HG03457 (cell line): ENCODE measurements at regions not wholly inside any gene's neighbourhood (a gene's known extent, or its start where the extent isn't known, plus 50 kb on each side); places are given as distances from the start of the nearest gene placed in this dataset.
"Not testable (repeated sequence)": the region's sequence is repeated elsewhere in the genome, so short reads cannot be mapped to it uniquely, and the experiment has no call there.

Source experiments
- ATAC-seq: cut with Tn5 transposase; IDR thresholded peaks from one replicate; pipeline ENCODE4 v1.9.1; 2021; ENCODE audit warnings: moderate number of reproducible peaks; ENCODE audit not compliant: unreplicated experiment

DNA sequence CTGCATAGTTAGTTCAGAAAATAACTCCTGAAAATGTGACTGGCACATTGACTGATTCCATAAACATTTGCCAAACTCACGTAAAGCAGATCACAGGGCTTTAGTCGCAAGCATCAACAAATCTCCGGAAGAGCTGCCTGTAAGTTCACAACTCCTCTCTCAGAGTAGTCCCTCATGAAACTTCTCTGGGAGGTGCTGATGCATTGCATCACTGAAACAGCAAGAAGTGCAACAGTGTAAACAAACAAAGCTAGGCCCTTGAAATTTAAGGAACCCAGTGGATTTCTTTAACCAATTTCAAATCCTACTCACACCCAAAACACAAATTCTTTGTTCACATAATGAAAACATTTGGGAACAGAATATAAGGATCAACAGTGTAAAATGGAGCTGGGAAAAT, 1691.7 kb upstream of the FLRT2 start:
- no peak for ATAC-seq

DNA sequence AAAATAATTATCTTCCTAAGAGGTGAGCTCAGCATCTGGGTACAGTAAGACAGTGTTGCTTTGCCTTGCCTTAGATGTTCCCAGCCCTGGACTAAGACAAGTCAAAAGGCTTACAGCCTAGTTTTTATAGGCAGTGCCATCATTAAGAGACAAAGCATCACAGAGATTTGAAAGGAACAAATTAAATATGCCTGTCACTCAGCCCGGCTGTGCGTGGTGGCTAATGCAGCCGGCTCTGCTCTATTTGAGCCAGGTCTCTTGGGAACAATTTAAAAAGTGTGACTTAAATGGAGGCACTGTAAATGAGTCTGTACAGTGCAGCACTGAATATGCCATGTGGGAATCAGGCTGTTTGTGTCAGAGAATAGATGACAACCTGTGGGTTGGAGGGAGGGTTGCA, 1687.4 kb upstream of the FLRT2 start:
- ATAC-seq, result no peak

- ATAC-seq, result no peak
Measured at GRCh38 chr14:83847102-83847501, 1682.8 kb upstream of the FLRT2 start.

- no peak for ATAC-seq
Measured at GRCh38 chr14:83850092-83850491, 1679.9 kb upstream of the FLRT2 start.

DNA sequence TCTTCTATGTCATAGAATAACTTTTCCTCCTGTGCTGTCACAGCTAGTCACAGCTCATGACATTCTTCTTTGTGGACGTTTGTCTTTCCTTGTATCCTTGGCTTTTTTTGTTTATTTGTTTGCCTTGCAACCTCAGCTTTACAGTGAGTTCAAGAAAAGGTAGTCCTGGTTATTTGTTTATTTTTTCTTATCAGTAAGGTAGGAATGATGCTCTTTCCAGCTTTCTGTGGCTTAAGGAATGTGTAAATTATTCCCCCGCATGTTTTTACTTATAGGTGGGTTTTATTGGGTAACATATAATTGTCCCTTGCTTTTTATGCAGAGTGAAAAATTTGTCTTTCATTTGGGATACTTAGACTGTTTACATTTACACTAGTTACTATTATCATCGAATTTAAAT, 1673.6 kb upstream of the FLRT2 start:
- ATAC-seq, result no peak

- ATAC-seq, result no peak
Measured at GRCh38 chr14:83860631-83861155, 1669.3 kb upstream of the FLRT2 start.

GRCh38 chr14:83863042-83863774, 1666.7 kb upstream of the FLRT2 start:
- no peak for ATAC-seq

GRCh38 chr14:83864106-83864505, 1665.8 kb upstream of the FLRT2 start:
- no peak for ATAC-seq

DNA sequence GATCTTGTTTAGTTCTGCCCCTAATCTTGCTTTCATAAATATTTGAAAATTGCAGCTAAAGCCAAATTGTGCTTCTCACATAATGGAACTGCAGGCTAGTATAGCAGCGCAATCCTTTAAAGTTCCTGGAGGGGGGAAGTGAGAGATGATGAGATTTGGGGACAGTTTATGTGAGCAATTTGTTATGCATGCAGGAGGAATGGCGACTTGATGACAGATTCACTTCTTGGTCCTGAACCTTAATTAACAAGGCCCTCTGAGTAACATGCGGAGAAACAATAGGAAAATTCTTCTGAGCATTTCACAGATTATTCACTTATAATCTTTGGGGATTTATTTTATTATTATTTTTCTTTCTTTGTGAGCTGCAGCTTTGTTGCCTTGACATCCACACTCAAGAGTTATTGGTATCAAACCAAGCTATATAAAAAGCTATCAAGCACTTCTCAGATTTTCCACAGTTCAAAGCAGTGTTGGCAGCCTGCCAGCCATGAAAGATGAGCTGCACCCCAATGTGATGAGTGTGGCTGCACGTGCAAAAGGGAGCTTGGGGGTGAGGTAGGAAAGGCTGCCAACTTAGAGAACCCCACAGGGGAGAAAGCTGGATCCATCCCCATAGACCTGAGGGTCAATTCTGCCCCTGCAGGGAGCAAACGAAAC, 1662.2 kb upstream of the FLRT2 start:
- no peak for ATAC-seq

DNA sequence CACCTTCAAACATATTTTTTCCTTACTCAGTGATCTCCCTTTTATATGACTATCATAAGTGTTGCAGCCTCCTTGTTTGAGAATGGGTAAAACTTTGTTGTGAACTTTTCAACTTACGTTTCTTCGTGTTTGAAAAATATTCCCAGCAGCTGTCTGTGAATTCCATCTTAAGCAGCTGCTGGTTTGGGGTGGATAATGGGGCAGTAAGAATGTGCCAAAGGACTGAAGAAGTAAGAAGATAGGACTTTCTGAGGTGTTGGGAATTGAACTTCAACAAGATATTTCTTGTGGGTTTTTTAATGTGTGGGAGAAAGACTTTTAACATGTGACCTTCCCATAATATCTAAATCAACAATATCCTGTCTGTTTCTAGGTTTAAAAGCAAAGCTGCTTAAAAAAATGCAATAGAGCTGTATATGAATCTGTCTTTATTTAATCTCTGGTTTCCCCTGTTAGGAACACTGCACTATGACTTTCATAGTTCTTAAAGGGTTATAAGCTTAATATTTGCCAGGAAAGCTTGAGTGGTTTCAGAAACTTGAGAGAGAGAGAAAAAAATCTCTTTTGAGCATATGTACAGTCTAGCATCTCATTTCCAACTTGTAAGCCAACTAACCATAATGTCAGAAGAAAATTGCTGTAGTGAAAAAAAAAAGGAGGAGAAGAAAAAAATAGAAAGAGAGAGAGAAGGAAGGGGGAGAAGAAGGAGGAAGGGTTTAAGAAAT, 1659.2 kb upstream of the FLRT2 start:
- ATAC-seq, result no peak

GRCh38 chr14:83873669-83874068, 1656.3 kb upstream of the FLRT2 start:
- ATAC-seq, result no peak

- no peak for ATAC-seq
Measured at GRCh38 chr14:83874662-83875061, 1655.3 kb upstream of the FLRT2 start.

DNA sequence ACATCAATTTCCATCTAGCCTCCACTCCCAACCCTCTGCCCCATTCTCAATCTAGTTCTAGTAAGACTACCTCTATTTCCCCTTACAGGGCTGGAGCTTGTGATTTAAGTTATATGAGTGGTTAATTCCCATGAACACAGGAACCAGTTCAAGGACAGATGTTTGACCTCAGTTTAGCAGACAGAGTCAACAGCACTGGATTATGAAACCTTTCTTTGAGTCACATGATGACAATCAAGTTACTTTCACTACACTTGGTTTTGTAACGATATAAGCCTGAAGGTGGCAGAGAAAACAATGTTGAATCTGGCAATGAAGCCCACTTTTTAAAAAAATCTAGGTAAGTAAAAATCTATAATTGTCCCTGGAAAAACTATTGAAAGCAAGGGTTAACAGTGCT, 1646.2 kb upstream of the FLRT2 start:
- no peak for ATAC-seq

DNA sequence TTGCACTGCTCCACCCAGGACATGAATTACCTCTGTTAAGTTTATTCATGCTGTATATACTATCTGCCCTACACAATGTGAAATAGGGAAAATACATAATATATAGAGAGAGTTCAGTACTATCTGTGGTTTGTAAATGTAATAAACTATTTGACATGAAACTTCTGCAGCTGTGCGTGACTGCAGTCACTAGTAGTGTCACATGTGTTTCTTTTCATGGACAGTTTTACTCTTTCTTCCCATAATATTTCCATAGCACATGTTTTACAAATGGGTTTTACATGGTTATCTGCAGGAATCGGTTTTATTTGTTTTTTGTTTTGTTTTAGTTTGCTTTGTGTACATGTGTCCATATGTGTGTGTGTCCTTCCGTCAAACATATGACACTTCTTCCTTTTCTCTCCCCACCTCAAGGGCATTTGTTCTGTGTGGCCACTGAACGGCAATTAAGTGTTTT, 1644.1 kb upstream of the FLRT2 start:
- no peak for ATAC-seq

GRCh38 chr14:83887866-83888265, 1642.1 kb upstream of the FLRT2 start:
- no peak for ATAC-seq

- ATAC-seq, result no peak
Measured at GRCh38 chr14:83893447-83893846, 1636.5 kb upstream of the FLRT2 start.

DNA sequence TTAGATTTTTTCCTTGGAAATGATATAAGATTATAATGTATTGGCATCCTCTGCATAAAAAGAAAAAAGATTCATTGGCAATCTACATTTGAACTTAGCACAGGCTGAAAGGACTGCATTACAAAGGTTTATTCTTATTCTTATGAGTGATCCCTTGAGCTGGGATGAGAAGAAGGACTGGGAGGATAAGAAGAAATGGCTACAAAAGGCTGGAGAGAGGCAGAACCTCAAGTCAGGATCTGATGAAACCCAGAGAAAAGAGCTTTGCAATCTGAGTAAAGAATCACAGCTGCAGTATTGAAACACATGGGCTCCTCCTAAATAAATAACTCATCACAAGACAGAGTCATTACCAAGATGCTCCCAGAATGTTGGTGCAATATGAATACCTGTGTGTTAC, 1635.4 kb upstream of the FLRT2 start:
- ATAC-seq, result no peak

DNA sequence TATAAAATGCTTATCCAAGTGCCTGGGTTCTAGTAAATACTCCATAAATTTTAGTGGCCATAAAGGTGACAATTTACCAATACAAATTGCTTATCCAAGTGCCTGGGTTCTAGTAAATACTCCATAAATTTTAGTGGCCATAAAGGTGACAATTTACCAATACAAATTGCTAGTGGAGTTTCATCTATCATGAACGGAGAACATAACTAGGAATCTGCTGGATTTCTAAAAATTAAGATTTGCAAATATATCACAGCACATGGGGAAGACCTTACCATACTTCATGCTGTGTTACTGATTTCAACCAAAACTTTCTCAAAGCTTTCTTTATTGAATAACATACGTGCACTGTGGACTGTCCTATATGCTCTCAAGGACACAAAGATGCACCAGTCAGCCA, 1631.4 kb upstream of the FLRT2 start:
- not testable (repeated sequence) for ATAC-seq

GRCh38 chr14:83899706-83900105, 1630.2 kb upstream of the FLRT2 start:
- no peak for ATAC-seq

DNA sequence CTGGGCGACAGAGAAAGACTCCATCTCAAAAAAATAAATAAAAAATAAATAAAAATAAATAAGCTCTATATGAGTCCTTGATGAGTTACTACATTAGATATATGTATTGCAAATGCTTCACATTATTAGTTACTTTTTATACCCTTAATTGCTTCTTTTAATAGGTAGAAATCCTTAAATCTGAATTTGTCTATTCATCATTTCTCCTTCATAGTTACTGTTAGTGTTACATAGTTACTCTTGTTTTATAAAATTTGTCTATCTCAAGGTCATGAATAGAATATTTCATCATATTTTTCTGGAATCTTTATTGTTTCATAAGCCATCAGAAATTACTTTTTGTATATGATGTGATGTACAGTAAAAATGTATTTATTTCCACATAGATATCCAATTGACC, 1624.8 kb upstream of the FLRT2 start:
- ATAC-seq, result no peak

DNA sequence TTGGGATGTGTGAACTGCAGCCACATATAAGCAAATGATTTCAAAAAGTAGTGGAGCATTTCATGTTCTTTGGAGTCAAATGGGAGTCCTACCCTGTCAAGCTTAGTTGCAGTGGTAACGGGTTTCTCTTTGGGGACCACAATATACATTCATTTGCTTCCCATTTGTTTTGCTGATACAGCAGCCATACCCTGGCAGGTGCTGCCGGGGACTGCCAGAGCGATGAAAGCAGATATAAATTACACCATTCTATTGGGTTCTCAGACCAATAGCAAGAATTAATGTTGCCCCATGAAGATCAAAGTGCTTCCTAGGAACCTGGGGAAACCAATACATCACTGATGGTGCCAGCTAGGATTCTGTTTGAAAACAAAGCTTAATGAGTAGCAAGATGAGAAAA, 1621.5 kb upstream of the FLRT2 start:
- no peak for ATAC-seq

GRCh38 chr14:83909507-83909906, 1620.4 kb upstream of the FLRT2 start:
- no peak for ATAC-seq
